WTC11 (cell line): ENCODE measurements at regions not wholly inside any gene's neighbourhood (a gene's known extent, or its start where the extent isn't known, plus 50 kb on each side); places are given as distances from the start of the nearest gene placed in this dataset.

Experiments used
- ATAC-seq: fragments of 200-7000 bp; cut with Tn5 transposase; 2 replicates; pipeline ENCODE4 v1.10.0; 2021; ENCODE audit warnings: mild to moderate bottlenecking, moderate library complexity
- CTCF ChIA-PET: fragments of 300-600 bp; sonication (Branson Sonifier 250); formaldehyde crosslinking; loops from one replicate; lab custom pipeline; 2021; ENCODE audit warnings: antibody characterized with exemption; lab: Charles Lee
- POLR2A ChIA-PET: fragments of 350-600 bp; sonication (Branson Sonifier 250); formaldehyde crosslinking; loops from one replicate; lab custom pipeline; 2021; ENCODE audit warnings: antibody characterized with exemption; lab: Charles Lee
- DNase-seq: peaks from one replicate; pipeline ENCODE4 v3.0.0; 2021; ENCODE audit warnings: low spot score
- H3K27ac Mint-ChIP-seq: 2 replicates; pipeline ENCODE4 v1.8.0; 2021; ENCODE audit warnings: mixed read lengths
- H3K27me3 Mint-ChIP-seq: 2 replicates; pipeline ENCODE4 v1.8.0; 2021; ENCODE audit warnings: low read depth, mild to moderate bottlenecking, moderate library complexity, mixed read lengths
- H3K36me3 Mint-ChIP-seq: 2 replicates; pipeline ENCODE4 v1.8.0; 2021; ENCODE audit warnings: mixed read lengths
- H3K4me1 Mint-ChIP-seq: 2 replicates; pipeline ENCODE4 v1.8.0; 2022; ENCODE audit warnings: mixed read lengths
- H3K4me3 Mint-ChIP-seq: 2 replicates; pipeline ENCODE4 v1.8.0; 2021; ENCODE audit warnings: mild to moderate bottlenecking, moderate library complexity, mixed read lengths
- H3K9me3 Mint-ChIP-seq: 2 replicates; pipeline ENCODE4 v1.8.0; 2021; ENCODE audit warnings: mixed read lengths
- ATF3 ChIP-seq: sonication (generic); formaldehyde crosslinking; conservative IDR thresholded peaks from 2 replicates; pipeline ENCODE4 v1.8.1; 2022; ENCODE audit warnings: mild to moderate bottlenecking, missing genetic modification reagents
- CBFB ChIP-seq: sonication (generic); formaldehyde crosslinking; IDR thresholded peaks from 2 replicates; pipeline ENCODE4 v1.8.1; 2022; ENCODE audit warnings: mild to moderate bottlenecking, low read depth, missing genetic modification reagents
- ELF4 ChIP-seq: sonication (generic); formaldehyde crosslinking; IDR thresholded peaks from 2 replicates; pipeline ENCODE4 v1.8.1; 2022; ENCODE audit warnings: low read depth, mild to moderate bottlenecking, moderate library complexity, missing genetic modification reagents
- ERG ChIP-seq: fragments of 250-450 bp; sonication (Bioruptor Pico); IDR thresholded peaks from 2 replicates; pipeline ENCODE4 v1.8.0; 2021; ENCODE audit warnings: mild to moderate bottlenecking
- FOXP4 ChIP-seq: sonication (generic); formaldehyde crosslinking; IDR thresholded peaks from 2 replicates; pipeline ENCODE4 v1.8.0; 2022; ENCODE audit warnings: mild to moderate bottlenecking, missing genetic modification reagents
- GRHL2 ChIP-seq: fragments of 250-450 bp; sonication (Bioruptor Pico); IDR thresholded peaks from 2 replicates; pipeline ENCODE4 v1.8.0; 2022; ENCODE audit warnings: mild to moderate bottlenecking, moderate library complexity; ENCODE audit not compliant: insufficient replicate concordance, severe bottlenecking
- JAZF1 ChIP-seq: fragments of 250-450 bp; sonication (Bioruptor Pico); IDR thresholded peaks from 2 replicates; pipeline ENCODE4 v1.9.0; 2021; ENCODE audit warnings: moderate library complexity, mild to moderate bottlenecking, inconsistent platforms
- JUN ChIP-seq: sonication (generic); formaldehyde crosslinking; IDR thresholded peaks from 2 replicates; pipeline ENCODE4 v1.8.0; 2023; ENCODE audit warnings: mild to moderate bottlenecking, missing genetic modification reagents
- KAT7 ChIP-seq: sonication (generic); formaldehyde crosslinking; IDR thresholded peaks from 2 replicates; pipeline ENCODE4 v1.8.1; 2023; ENCODE audit warnings: missing genetic modification reagents, mild to moderate bottlenecking, borderline replicate concordance
- MXD4 ChIP-seq: fragments of 250-450 bp; sonication (Bioruptor Pico); IDR thresholded peaks from 2 replicates; pipeline ENCODE4 v1.8.0; 2021; ENCODE audit warnings: mild to moderate bottlenecking, moderate library complexity, borderline replicate concordance
- MYBL2 ChIP-seq: sonication (generic); formaldehyde crosslinking; IDR thresholded peaks from 2 replicates; pipeline ENCODE4 v1.8.1; 2023; ENCODE audit warnings: mild to moderate bottlenecking, moderate library complexity, missing genetic modification reagents
- NR1H2 ChIP-seq: sonication (generic); formaldehyde crosslinking; IDR thresholded peaks from 2 replicates; pipeline ENCODE4 v1.9.0; 2021; ENCODE audit warnings: mild to moderate bottlenecking, moderate library complexity, missing genetic modification reagents
- PRRX2 ChIP-seq: fragments of 250-450 bp; sonication (Bioruptor Pico); IDR thresholded peaks from 2 replicates; pipeline ENCODE4 v1.8.0; 2021; ENCODE audit warnings: mild to moderate bottlenecking
- RELA ChIP-seq: sonication (generic); formaldehyde crosslinking; IDR thresholded peaks from 2 replicates; pipeline ENCODE4 v1.8.1; 2022; ENCODE audit warnings: missing genetic modification reagents, mild to moderate bottlenecking, borderline replicate concordance
- SMAD4 ChIP-seq: sonication (generic); formaldehyde crosslinking; IDR thresholded peaks from 2 replicates; pipeline ENCODE4 v1.8.0; 2022; ENCODE audit warnings: mild to moderate bottlenecking, missing genetic modification reagents
- SP1 ChIP-seq: sonication (generic); formaldehyde crosslinking; conservative IDR thresholded peaks from 2 replicates; pipeline ENCODE4 v1.8.1; 2022; ENCODE audit warnings: missing genetic modification reagents
- TP53 ChIP-seq: sonication (generic); formaldehyde crosslinking; IDR thresholded peaks from 2 replicates; pipeline ENCODE4 v1.8.1; 2023; ENCODE audit warnings: mild to moderate bottlenecking, missing genetic modification reagents
- USF2 ChIP-seq: sonication (generic); formaldehyde crosslinking; IDR thresholded peaks from 2 replicates; pipeline ENCODE4 v1.8.1; 2023; ENCODE audit warnings: mild to moderate bottlenecking, missing genetic modification reagents, moderate library complexity
- ZMAT4 ChIP-seq: fragments of 250-450 bp; sonication (Bioruptor Pico); IDR thresholded peaks from 2 replicates; pipeline ENCODE4 v1.9.0; 2021; ENCODE audit warnings: mild to moderate bottlenecking
- ZNF232 ChIP-seq: sonication (generic); formaldehyde crosslinking; IDR thresholded peaks from 2 replicates; pipeline ENCODE4 v1.8.0; 2022; ENCODE audit warnings: mild to moderate bottlenecking, missing genetic modification reagents
- ZNF281 ChIP-seq: sonication (generic); formaldehyde crosslinking; IDR thresholded peaks from 2 replicates; pipeline ENCODE4 v1.8.0; 2023; ENCODE audit warnings: mild to moderate bottlenecking, missing genetic modification reagents

GRCh38 chr1:37120279-37120678 lies 86.0 kb upstream of the GRIK3 start:
- DNase-seq (no peak), ATAC-seq (no peak)
- no peaks in the 10 kb centered on the region for H3K36me3 Mint-ChIP-seq
- ChIA-PET POLR2A (no interaction called here), CTCF (no interaction called here)
- TF ChIP-seq GRHL2 = no peak
- no peak for TF ChIP-seq ZMAT4 (CRISPR knock-in tag)
- no peak for TF ChIP-seq TP53 (CRISPR knock-in tag)
- no peak for TF ChIP-seq ELF4
- no peak for TF ChIP-seq ZNF232 (CRISPR knock-in tag)
- TF ChIP-seq MYBL2 = no peak
- H3K9me3 Mint-ChIP-seq = no peaks in the 10 kb centered on the region
- H3K27ac Mint-ChIP-seq = no peak overlapping the region
- no peak overlapping the region for H3K4me3 Mint-ChIP-seq
- H3K27me3 Mint-ChIP-seq = no peaks in the 10 kb centered on the region
- no peaks in the 10 kb centered on the region for H3K4me1 Mint-ChIP-seq

- Mint-ChIP-seq H3K9me3 (no peaks in the 10 kb centered on the region), H3K27ac (no peak overlapping the region), H3K27me3 (no peaks in the 10 kb centered on the region), H3K4me1 (no peaks in the 10 kb centered on the region), H3K4me3 (no peak overlapping the region), H3K36me3 (no peaks in the 10 kb centered on the region)
- ChIA-PET CTCF (interaction anchor here (1.1 kb wide), 1 partner anchor 33 kb away, joined by 3 read pairs; no protein-coding TSS in a partner anchor), POLR2A (no interaction called here)
- ATAC-seq (no peak), DNase-seq (no peak)
- no peak for TF ChIP-seq RELA (CRISPR knock-in tag)
- no peak for TF ChIP-seq CBFB
- TF ChIP-seq MXD4 (CRISPR knock-in tag) = no peak
- no peak for TF ChIP-seq ELF4
- no peak for TF ChIP-seq ZNF232 (CRISPR knock-in tag)
Observed at GRCh38 chr1:37123276-37124115, 89.2 kb upstream of the GRIK3 start.

GRCh38 chr1:37124501-37124900 lies 90.2 kb upstream of the GRIK3 start:
- no peak for TF ChIP-seq USF2
- TF ChIP-seq TP53 (CRISPR knock-in tag) = no peak
- no peak for TF ChIP-seq NR1H2
- no peak for TF ChIP-seq FOXP4 (CRISPR knock-in tag)
- TF ChIP-seq SP1 (CRISPR knock-in tag) = no peak
- TF ChIP-seq ERG = no peak
- no peak for TF ChIP-seq KAT7
- no peak for TF ChIP-seq ELF4
- no peak for TF ChIP-seq PRRX2
- no peak for TF ChIP-seq SMAD4 (CRISPR knock-in tag)
- TF ChIP-seq ZNF281 (CRISPR knock-in tag) = no peak
- TF ChIP-seq JAZF1 (CRISPR knock-in tag) = no peak
- no peak for TF ChIP-seq JUN
- TF ChIP-seq ATF3 (CRISPR knock-in tag) = no peak
- no peak for ATAC-seq
- no peaks in the 10 kb centered on the region for H3K27me3 Mint-ChIP-seq
- CTCF ChIA-PET = no interaction called here
- no peak for DNase-seq
- POLR2A ChIA-PET = no interaction called here
- peak overlapping the region; percentile 42; the same call in 1 of the 2 replicates for H3K27ac Mint-ChIP-seq
- H3K9me3 Mint-ChIP-seq = no peaks in the 10 kb centered on the region
- H3K4me3 Mint-ChIP-seq = no peak overlapping the region
- no peaks in the 10 kb centered on the region for H3K4me1 Mint-ChIP-seq
- H3K36me3 Mint-ChIP-seq = no peaks in the 10 kb centered on the region
